ENCODE measurements at regions not wholly inside any gene's neighbourhood (a gene's known extent, or its start where the extent isn't known, plus 50 kb on each side); places are given as distances from the start of the nearest gene placed in this dataset.

DNA sequence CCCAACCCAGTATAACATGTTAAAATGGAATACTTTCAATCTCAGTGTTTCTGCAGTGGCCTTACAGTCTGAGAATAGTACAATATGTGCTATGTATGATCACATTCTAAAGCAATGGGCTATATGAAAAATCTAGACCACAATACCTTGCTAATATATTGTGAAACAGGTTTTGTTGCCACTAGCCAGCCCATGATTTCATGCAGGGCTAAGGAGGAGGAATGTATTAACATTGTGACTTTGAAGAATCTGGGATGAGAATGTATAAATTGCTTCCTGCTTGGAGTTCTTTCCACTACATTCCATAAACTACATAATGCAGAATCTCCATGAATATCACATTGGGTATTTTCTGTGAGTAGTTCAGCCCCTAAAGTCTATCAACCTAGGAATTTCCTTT is 935.4 kb upstream of the GRIA3 start:
- ATAC-seq: no peak
- intact Hi-C loops (cut with micrococcal nuclease): no loop called here
- Histone ChIP-seq H3K79me2 (ENCODE audit: control insufficient read depth, insufficient read depth, low read length) (no peaks in the 10 kb centered on the region), H4K20me1 (replicated peaks; ENCODE audit: control insufficient read depth, insufficient read depth, low read length) (no peaks in the 10 kb centered on the region), H3K9ac (ENCODE audit: insufficient read depth in 1 of 2, low read depth in 2 of 2, low read length in 2 of 2) (no peak overlapping the region), H3K9me1 (ENCODE audit: control insufficient read depth, insufficient read depth, low read length) (no peaks in the 10 kb centered on the region), H3K9me3 (replicated peaks; ENCODE audit: control insufficient read depth, insufficient read depth, low read depth, low read length) (no peaks in the 10 kb centered on the region), H3K4me1 (replicated peaks in 1 of 2; ENCODE audit: control insufficient read depth in 2 of 2, insufficient read depth in 2 of 2, low read length in 2 of 2) (no peaks in the 10 kb centered on the region), H3K4me2 (ENCODE audit: insufficient read depth, low read length) (no peak overlapping the region), H3K27me3 (ENCODE audit: control insufficient read depth in 2 of 2, insufficient read depth in 2 of 2, low read length in 2 of 2) (no peaks in the 10 kb centered on the region), H2AFZ (ENCODE audit: low read depth, low read length) (no peak overlapping the region), H3K4me3 (no peak overlapping the region), H3K27ac (ENCODE audit: extremely low read depth, low read depth, low read length) (no peak overlapping the region), H3K36me3 (ENCODE audit: control insufficient read depth, insufficient read depth, low read length) (no peaks in the 10 kb centered on the region)
- POLR2A ChIA-PET: no interaction called here
- FAIRE-seq: no peak
- in situ Hi-C loops (cut with MboI): no loop called here
- no TSS peak for BruUV-seq (replicated peaks)
- no peak for DNase-seq (ENCODE audit: extremely low read depth in 1 of 4, low spot score in 3 of 4)
- TF ChIP-seq ZKSCAN1 (IDR thresholded peaks at IDR 0.05; ENCODE audit: low read depth, low read length): no peak
- TF ChIP-seq NCOA2 (IDR thresholded peaks at IDR 0.05; ENCODE audit: partially characterized antibody in 2 of 2): no peak
- TF ChIP-seq, protein P1, sequence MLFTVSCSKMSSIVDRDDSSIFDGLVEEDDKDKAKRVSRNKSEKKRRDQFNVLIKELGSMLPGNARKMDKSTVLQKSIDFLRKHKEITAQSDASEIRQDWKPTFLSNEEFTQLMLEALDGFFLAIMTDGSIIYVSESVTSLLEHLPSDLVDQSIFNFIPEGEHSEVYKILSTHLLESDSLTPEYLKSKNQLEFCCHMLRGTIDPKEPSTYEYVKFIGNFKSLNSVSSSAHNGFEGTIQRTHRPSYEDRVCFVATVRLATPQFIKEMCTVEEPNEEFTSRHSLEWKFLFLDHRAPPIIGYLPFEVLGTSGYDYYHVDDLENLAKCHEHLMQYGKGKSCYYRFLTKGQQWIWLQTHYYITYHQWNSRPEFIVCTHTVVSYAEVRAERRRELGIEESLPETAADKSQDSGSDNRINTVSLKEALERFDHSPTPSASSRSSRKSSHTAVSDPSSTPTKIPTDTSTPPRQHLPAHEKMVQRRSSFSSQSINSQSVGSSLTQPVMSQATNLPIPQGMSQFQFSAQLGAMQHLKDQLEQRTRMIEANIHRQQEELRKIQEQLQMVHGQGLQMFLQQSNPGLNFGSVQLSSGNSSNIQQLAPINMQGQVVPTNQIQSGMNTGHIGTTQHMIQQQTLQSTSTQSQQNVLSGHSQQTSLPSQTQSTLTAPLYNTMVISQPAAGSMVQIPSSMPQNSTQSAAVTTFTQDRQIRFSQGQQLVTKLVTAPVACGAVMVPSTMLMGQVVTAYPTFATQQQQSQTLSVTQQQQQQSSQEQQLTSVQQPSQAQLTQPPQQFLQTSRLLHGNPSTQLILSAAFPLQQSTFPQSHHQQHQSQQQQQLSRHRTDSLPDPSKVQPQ (CRISPR knock-in tag; IDR thresholded peaks at IDR 0.05; ENCODE audit: borderline replicate concordance): no peak
- no peak for TF ChIP-seq ETS2 (tag; IDR thresholded peaks at IDR 0.05; ENCODE audit: borderline replicate concordance, poor library complexity, severe bottlenecking)
- no peak for TF ChIP-seq SMARCA5 (IDR thresholded peaks at IDR 0.05)
- no peak for TF ChIP-seq NR4A1 (CRISPR knock-in tag; IDR thresholded peaks at IDR 0.05)
- no peak for TF ChIP-seq NR4A1 (tag; IDR thresholded peaks at IDR 0.05)
- TF ChIP-seq SP1 (CRISPR knock-in tag; IDR thresholded peaks at IDR 0.05): no peak
- TF ChIP-seq, protein P2, sequence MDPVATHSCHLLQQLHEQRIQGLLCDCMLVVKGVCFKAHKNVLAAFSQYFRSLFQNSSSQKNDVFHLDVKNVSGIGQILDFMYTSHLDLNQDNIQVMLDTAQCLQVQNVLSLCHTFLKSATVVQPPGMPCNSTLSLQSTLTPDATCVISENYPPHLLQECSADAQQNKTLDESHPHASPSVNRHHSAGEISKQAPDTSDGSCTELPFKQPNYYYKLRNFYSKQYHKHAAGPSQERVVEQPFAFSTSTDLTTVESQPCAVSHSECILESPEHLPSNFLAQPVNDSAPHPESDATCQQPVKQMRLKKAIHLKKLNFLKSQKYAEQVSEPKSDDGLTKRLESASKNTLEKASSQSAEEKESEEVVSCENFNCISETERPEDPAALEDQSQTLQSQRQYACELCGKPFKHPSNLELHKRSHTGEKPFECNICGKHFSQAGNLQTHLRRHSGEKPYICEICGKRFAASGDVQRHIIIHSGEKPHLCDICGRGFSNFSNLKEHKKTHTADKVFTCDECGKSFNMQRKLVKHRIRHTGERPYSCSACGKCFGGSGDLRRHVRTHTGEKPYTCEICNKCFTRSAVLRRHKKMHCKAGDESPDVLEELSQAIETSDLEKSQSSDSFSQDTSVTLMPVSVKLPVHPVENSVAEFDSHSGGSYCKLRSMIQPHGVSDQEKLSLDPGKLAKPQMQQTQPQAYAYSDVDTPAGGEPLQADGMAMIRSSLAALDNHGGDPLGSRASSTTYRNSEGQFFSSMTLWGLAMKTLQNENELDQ (CRISPR knock-in tag; IDR thresholded peaks at IDR 0.05; ENCODE audit: borderline replicate concordance): no peak
- TF ChIP-seq ZNF239 (CRISPR knock-in tag; IDR thresholded peaks at IDR 0.05): no peak
- TF ChIP-seq, protein P3, sequence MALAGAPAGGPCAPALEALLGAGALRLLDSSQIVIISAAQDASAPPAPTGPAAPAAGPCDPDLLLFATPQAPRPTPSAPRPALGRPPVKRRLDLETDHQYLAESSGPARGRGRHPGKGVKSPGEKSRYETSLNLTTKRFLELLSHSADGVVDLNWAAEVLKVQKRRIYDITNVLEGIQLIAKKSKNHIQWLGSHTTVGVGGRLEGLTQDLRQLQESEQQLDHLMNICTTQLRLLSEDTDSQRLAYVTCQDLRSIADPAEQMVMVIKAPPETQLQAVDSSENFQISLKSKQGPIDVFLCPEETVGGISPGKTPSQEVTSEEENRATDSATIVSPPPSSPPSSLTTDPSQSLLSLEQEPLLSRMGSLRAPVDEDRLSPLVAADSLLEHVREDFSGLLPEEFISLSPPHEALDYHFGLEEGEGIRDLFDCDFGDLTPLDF (CRISPR knock-in tag; IDR thresholded peaks at IDR 0.05): no peak
- no peak for TF ChIP-seq NBN (IDR thresholded peaks at IDR 0.05; ENCODE audit: low read depth)
- no peak for TF ChIP-seq XRCC5 (IDR thresholded peaks at IDR 0.05; ENCODE audit: low read depth, low read length)
- TF ChIP-seq KHSRP (IDR thresholded peaks at IDR 0.05): no peak
- CTCF ChIA-PET (ENCODE audit: low intra/inter-chr PET ratio): no interaction called here

All from K562 (cell line).